Spleen (tissue), 11 donors: ENCODE measurements at regions not wholly inside any gene's neighbourhood (a gene's known extent, or its start where the extent isn't known, plus 50 kb on each side); places are given as distances from the start of the nearest gene placed in this dataset.
A peak's percentile ranks its signal among the peaks of the same experiment; 100 is the strongest.

Experiments
- DNase-seq: peaks from one replicate; pipeline ENCODE4 v3.0.0-alpha.2; 2020
- H3K27ac ChIP-seq, 8 donors: fragments of 200-600 bp; sonication (generic) in 7 of 8; 1 replicate in 4 of 8; 2 replicates in 4 of 8; pipeline versions ENCODE4 v1.5.0 to v1.8.0; 2016 to 2021; ENCODE audit warnings: inconsistent platforms in 4 of 8, mild to moderate bottlenecking in 4 of 8, moderate library complexity in 1 of 8
- H3K27me3 ChIP-seq, 7 donors: fragments of 200-600 bp; sonication (generic) in 6 of 7; replicated peaks in 1 of 7; 1 replicate in 4 of 7; 2 replicates in 3 of 7; pipeline versions ENCODE4 v1.5.0 to v1.8.0; 2016 to 2021; ENCODE audit warnings: inconsistent platforms in 3 of 7, mild to moderate bottlenecking in 1 of 7
- H3K36me3 ChIP-seq, 6 donors: fragments of 200-600 bp; sonication (generic) in 5 of 6; 1 replicate in 4 of 6; 2 replicates in 2 of 6; pipeline versions ENCODE4 v1.5.0 to v1.8.0; 2016 to 2021; ENCODE audit warnings: inconsistent platforms in 2 of 6
- H3K4me1 ChIP-seq, 6 donors: fragments of 200-600 bp; sonication (generic) in 5 of 6; 1 replicate in 3 of 6; 2 replicates in 3 of 6; pipeline versions ENCODE4 v1.5.0 to v1.8.0; 2016 to 2021; ENCODE audit warnings: inconsistent platforms in 3 of 6
- H3K4me3 ChIP-seq, 8 donors: fragments of 200-600 bp; sonication (generic) in 7 of 8; 1 replicate in 4 of 8; 2 replicates in 4 of 8; pipeline versions ENCODE4 v1.5.0 to v1.8.0; 2016 to 2021; ENCODE audit warnings: inconsistent platforms in 4 of 8, mild to moderate bottlenecking in 4 of 8, moderate library complexity in 2 of 8
- H3K9me3 ChIP-seq, 8 donors: fragments of 200-600 bp; sonication (generic) in 7 of 8; 1 replicate in 4 of 8; 2 replicates in 4 of 8; pipeline versions ENCODE4 v1.5.0 to v1.8.0; 2016 to 2021; ENCODE audit warnings: inconsistent platforms in 4 of 8
- POLR2A ChIP-seq, 3 donors: fragments of 450-650 bp; IDR thresholded peaks; one replicate each; pipeline ENCODE4 v1.5.1; 2017; ENCODE audit warnings: antibody characterized with exemption in 3 of 3, mild to moderate bottlenecking in 1 of 3
- POLR2AphosphoS5 ChIP-seq, 3 donors: sonication (generic); formaldehyde crosslinking; IDR thresholded peaks; one replicate each; pipeline ENCODE4 v1.5.1; 2017; ENCODE audit warnings: antibody characterized with exemption in 3 of 3
- WGBS, 5 donors: extraction: QIAGEN DNeasy Blood & Tissue Kit in 3 of 5; methylation state at CpG; one replicate each; pipeline versions ENCODE4 v1.1.5 to v1.1.7; 2013 to 2018; 5-methylcytosine and 5-hydroxymethylcytosine counted together
- intact Hi-C: fragments of 100-400 bp; cut with DNase I; formaldehyde crosslinking; loops from one replicate; pipeline ENCODE4 v1.15.0; 2023; ENCODE audit warnings: low total_unique reads
- TF ChIP-seq, protein P1 (sequence below), 11 experiments: fragments of 200-600 bp in 7 of 11; fragments of 450-650 bp in 4 of 11; sonication (generic) in 4 of 11; IDR thresholded peaks in 8 of 11; conservative IDR thresholded peaks in 3 of 11; 1 replicate in 7 of 11; 2 replicates in 4 of 11; pipeline versions ENCODE4 v1.4.0 to v1.8.0; 2016 to 2021; ENCODE audit warnings: antibody characterized with exemption in 11 of 11, inconsistent platforms in 4 of 11, mild to moderate bottlenecking in 1 of 11
- donor health status: healthy with polysubstance abuse.
- donor health status: DM: no; HTN: no; CAD: no; lungs with moderate emphysema.
- donor health status: DM: no; HTN: no; CAD: no.
- donor health status: Bipolar disorder and iron deficiency.
- donor health status: healthy.
- donor health status: DM: no; HTN: no; CAD: no.
- donor health status: DM: yes; HTN: yes; CAD: no.

DNA sequence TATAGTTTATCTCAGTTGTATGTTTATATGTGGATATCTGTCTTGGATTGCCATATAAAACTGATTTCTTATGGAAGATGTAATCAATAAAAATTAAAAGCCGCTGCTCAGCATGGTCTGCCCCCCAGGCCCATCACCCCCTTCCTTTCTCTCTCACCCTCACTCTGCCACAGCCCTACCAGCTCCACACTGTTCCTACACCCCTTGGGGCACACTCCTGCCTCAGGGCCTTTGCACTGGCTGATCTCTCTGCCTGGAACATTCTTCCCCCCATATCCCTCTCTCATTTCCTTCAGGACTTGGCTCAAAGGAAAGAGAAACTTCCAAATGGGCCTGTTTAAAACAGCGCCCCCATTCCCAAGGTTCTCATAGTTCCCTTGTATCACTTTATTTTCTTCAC is 63.1 kb downstream of the LRRC32 start:
- TF ChIP-seq, protein P1, sequence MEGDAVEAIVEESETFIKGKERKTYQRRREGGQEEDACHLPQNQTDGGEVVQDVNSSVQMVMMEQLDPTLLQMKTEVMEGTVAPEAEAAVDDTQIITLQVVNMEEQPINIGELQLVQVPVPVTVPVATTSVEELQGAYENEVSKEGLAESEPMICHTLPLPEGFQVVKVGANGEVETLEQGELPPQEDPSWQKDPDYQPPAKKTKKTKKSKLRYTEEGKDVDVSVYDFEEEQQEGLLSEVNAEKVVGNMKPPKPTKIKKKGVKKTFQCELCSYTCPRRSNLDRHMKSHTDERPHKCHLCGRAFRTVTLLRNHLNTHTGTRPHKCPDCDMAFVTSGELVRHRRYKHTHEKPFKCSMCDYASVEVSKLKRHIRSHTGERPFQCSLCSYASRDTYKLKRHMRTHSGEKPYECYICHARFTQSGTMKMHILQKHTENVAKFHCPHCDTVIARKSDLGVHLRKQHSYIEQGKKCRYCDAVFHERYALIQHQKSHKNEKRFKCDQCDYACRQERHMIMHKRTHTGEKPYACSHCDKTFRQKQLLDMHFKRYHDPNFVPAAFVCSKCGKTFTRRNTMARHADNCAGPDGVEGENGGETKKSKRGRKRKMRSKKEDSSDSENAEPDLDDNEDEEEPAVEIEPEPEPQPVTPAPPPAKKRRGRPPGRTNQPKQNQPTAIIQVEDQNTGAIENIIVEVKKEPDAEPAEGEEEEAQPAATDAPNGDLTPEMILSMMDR (IDR thresholded peaks at IDR 0.05 in 8 of 11, conservative IDR thresholded peaks at IDR 0.05 in 3 of 11), result no peak
- TF ChIP-seq POLR2AphosphoS5 (IDR thresholded peaks at IDR 0.05) (no peak), POLR2A (IDR thresholded peaks at IDR 0.05) (no peak)
- Histone ChIP-seq H3K4me1 (peaks cover 5 to 49% (median 29%) of the 10 kb centered on the region in 6 donors), H3K4me3 (no peak overlapping the region), H3K9me3 (no peaks in the 10 kb centered on the region), H3K27me3 (peaks cover 0 to 2% (median 0%) of the 10 kb centered on the region in 7 donors), H3K36me3 (no peaks in the 10 kb centered on the region), H3K27ac (no peak overlapping the region)
- intact Hi-C loops, result no loop called here
- whole genome bisulfite sequencing, 5 donors, result 91 to 96% (median 94%) methylated on average over 2 of the region's 2 CpGs
- no peak for DNase-seq

DNA sequence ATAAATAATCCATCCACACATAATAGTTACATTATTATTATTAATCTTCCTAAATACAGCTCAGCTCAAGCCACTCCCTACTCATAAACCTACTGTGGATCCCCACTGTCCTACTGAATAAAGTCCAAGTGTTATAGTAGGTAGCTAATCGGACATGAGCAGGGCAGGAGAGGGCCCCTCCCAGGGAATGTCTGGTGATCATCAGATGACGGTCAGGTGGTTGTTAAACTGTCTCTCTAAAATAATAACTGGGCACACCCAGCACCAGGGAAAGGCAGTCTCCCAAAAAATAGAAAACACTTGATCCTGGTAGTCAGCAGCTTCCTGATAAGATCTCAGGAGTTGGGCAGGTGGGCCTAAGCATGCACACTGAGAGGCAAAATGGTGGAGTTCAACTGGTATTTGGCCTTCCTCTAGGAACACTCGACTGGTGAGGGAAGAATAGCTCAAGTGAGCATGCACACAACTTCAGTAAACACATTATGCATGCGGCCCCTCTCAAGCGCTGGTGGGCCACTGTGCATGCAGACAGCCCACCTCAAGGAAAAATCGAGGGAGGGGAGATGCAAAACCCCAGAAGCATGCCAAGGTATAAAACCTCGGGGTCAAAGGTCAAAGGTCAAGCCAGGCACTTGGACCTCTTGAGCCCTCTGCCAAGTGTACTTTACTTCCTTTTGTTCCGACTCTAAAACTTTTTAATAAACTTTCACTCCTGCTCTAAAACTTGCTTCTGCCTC is 65.0 kb downstream of the LRRC32 start:
- DNase-seq, result no peak
- intact Hi-C loops, result no loop called here
- Histone ChIP-seq H3K27ac (peak overlapping the region in 5 of 8 donors; percentile 5 to 78 (median 73)), H3K4me1 (peaks cover 0 to 50% (median 29%) of the 10 kb centered on the region in 6 donors), H3K4me3 (no peak overlapping the region), H3K36me3 (no peaks in the 10 kb centered on the region), H3K27me3 (peaks cover 0 to 4% (median 0%) of the 10 kb centered on the region in 7 donors), H3K9me3 (no peaks in the 10 kb centered on the region)
- 83 to 90% (median 87%) methylated on average over 8 of the region's 8 CpGs for WGBS, 5 donors
- TF ChIP-seq, protein P1 (IDR thresholded peaks at IDR 0.05 in 8 of 11, conservative IDR thresholded peaks at IDR 0.05 in 3 of 11), result no peak
- no peak for TF ChIP-seq POLR2AphosphoS5 (IDR thresholded peaks at IDR 0.05)
- TF ChIP-seq POLR2A (IDR thresholded peaks at IDR 0.05), result no peak

DNA sequence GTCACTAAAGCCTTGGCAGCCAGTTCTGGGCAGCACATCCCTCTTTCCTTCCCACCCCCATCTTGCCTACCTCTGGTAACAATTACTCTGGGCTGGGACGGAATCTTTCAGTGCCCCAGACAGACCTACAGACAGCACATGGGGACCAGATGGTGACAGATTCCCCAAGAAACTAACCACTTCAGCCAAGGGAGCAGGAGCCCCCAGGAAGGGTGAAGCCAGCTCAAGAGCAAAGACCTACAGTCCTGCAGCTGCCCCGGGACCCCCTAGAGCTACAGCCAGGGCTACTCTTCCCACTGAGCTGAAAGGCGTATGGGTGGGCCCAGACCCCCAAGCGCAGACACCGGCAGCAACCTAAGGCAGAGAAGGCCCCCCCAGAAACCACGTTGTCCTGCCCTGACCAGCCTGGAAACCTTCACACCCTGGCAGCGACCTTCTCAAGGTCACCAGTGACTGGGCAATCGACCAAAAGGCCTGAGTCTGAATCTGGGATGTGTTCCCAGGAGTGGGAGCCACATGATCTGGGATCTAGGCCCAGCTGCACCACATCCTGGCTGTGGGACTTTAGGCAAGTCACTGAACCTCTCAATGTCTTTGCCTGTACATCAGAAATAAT is 65.8 kb downstream of the LRRC32 start:
- no peaks in the 10 kb centered on the region for H3K36me3 ChIP-seq
- intact Hi-C loops, result no loop called here
- no peak overlapping the region for H3K4me3 ChIP-seq
- no peak for DNase-seq
- peak in 2 of 3 donors; percentile 55 to 66 for TF ChIP-seq POLR2AphosphoS5 (IDR thresholded peaks at IDR 0.05)
- TF ChIP-seq, protein P1 (IDR thresholded peaks at IDR 0.05 in 8 of 11, conservative IDR thresholded peaks at IDR 0.05 in 3 of 11), result no peak
- H3K27ac ChIP-seq, result peak overlapping the region in 7 of 8 donors; percentile 35 to 78 (median 61)
- WGBS, 5 donors, result 57 to 74% (median 69%) methylated on average over 4 to 8 of the region's 8 CpGs
- peaks cover 0 to 4% (median 0%) of the 10 kb centered on the region in 7 donors for H3K27me3 ChIP-seq
- no peaks in the 10 kb centered on the region for H3K9me3 ChIP-seq
- peaks cover 0 to 51% (median 28%) of the 10 kb centered on the region in 6 donors for H3K4me1 ChIP-seq

DNA sequence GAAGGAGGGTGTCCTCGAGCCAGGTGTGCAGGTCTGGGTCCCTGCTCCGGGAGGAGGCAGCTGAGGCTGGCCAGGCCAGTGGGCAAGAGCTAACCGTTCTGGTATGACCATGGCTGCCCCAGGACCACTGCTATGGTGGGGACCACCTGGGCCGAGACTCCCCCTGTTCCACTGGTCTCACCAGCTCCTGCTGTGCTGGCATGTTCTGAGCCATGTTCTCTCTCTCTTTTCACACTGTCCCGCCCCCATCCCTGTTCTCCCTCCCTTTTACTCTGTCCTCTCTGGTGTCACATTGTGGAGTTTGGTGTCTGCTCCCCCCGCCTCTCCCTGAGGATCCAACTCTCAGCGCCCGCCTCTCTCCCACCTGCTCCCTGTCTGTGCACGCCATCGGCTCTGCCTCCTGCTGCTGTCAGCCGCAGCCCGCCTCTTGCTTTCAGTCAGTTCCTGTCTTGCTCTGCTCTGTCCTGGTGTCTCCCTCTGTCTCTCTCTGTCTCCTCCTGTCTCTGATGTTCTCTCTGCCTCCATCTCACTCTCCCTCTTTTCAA is 66.4 kb downstream of the LRRC32 start:
- 82 to 96% (median 84%) methylated on average over 12 of the region's 12 CpGs for WGBS, 5 donors
- intact Hi-C loops, result no loop called here
- H3K4me3 ChIP-seq, result no peak overlapping the region
- H3K36me3 ChIP-seq, result no peaks in the 10 kb centered on the region
- peaks cover 0 to 56% (median 28%) of the 10 kb centered on the region in 6 donors for H3K4me1 ChIP-seq
- H3K27ac ChIP-seq, result peak overlapping the region in 7 of 8 donors; percentile 35 to 78 (median 61)
- H3K27me3 ChIP-seq, result peaks cover 0 to 4% (median 0%) of the 10 kb centered on the region in 7 donors
- H3K9me3 ChIP-seq, result no peaks in the 10 kb centered on the region
- no peak for DNase-seq
- no peak for TF ChIP-seq POLR2AphosphoS5 (IDR thresholded peaks at IDR 0.05)
- TF ChIP-seq, protein P1 (IDR thresholded peaks at IDR 0.05 in 8 of 11, conservative IDR thresholded peaks at IDR 0.05 in 3 of 11), result no peak
- TF ChIP-seq POLR2A (IDR thresholded peaks at IDR 0.05), result no peak
